Immature natural killer cell (primary cell): ENCODE measurements at regions not wholly inside any gene's neighbourhood (a gene's known extent, or its start where the extent isn't known, plus 50 kb on each side); places are given as distances from the start of the nearest gene placed in this dataset.

Experiments
- DNase-seq, 3 donors: peaks; one replicate each; pipeline ENCODE4 v3.0.0; 2022; ENCODE audit warnings: mixed read lengths in 1 of 3
- H3K27ac Mint-ChIP-seq, 6 donors: one replicate each; pipeline ENCODE4 v1.8.0; 2020; ENCODE audit warnings: mixed read lengths in 6 of 6, mild to moderate bottlenecking in 5 of 6, inconsistent platforms in 4 of 6, moderate library complexity in 3 of 6
- H3K27me3 Mint-ChIP-seq, 3 donors: one replicate each; pipeline ENCODE4 v1.8.0; 2020 to 2021; ENCODE audit warnings: low read depth in 3 of 3, mild to moderate bottlenecking in 3 of 3, mixed read lengths in 3 of 3, moderate library complexity in 3 of 3, inconsistent platforms in 1 of 3
- H3K36me3 Mint-ChIP-seq, 3 donors: one replicate each; pipeline ENCODE4 v1.8.0; 2020; ENCODE audit warnings: mixed read lengths in 3 of 3, inconsistent platforms in 2 of 3, mild to moderate bottlenecking in 2 of 3
- H3K4me1 Mint-ChIP-seq, 2 donors: one replicate each; pipeline ENCODE4 v1.8.0; 2020; ENCODE audit warnings: inconsistent platforms in 2 of 2, mild to moderate bottlenecking in 2 of 2, mixed read lengths in 2 of 2, moderate library complexity in 1 of 2
- H3K4me3 Mint-ChIP-seq, 5 donors: one replicate each; pipeline ENCODE4 v1.8.0; 2020; ENCODE audit warnings: mild to moderate bottlenecking in 5 of 5, mixed read lengths in 5 of 5, inconsistent platforms in 3 of 5, moderate library complexity in 3 of 5
- H3K9me3 Mint-ChIP-seq, 6 donors: one replicate each; pipeline ENCODE4 v1.8.0; 2020; ENCODE audit warnings: mild to moderate bottlenecking in 6 of 6, mixed read lengths in 6 of 6, inconsistent platforms in 4 of 6, moderate library complexity in 3 of 6

- Mint-ChIP-seq H3K9me3 (no peaks in the 10 kb centered on the region), H3K4me3 (no peak overlapping the region), H3K27ac (peak overlapping the region in 1 of 6 donors; percentile 19), H3K36me3 (peaks cover 0 to 4% (median 0%) of the 10 kb centered on the region in 3 donors), H3K4me1 (no peaks in the 10 kb centered on the region), H3K27me3 (peaks cover 3 to 10% (median 5%) of the 10 kb centered on the region in 3 donors)
- DNase-seq, result no peak
Measured at GRCh38 chr10:43958964-43959363, 310.3 kb upstream of the ZNF32 start.

GRCh38 chr10:43958071-43958432 lies 309.4 kb upstream of the ZNF32 start:
- Mint-ChIP-seq H3K27me3 (peaks cover 3 to 10% (median 5%) of the 10 kb centered on the region in 3 donors), H3K36me3 (peaks cover 0 to 4% (median 0%) of the 10 kb centered on the region in 3 donors), H3K4me3 (no peak overlapping the region), H3K4me1 (no peaks in the 10 kb centered on the region), H3K9me3 (peaks cover 0 to 3% (median 0%) of the 10 kb centered on the region in 6 donors), H3K27ac (no peak overlapping the region)
- DNase-seq, result no peak

GRCh38 chr10:43957267-43958070 lies 308.8 kb upstream of the ZNF32 start:
- DNase-seq, result no peak
- Mint-ChIP-seq H3K36me3 (peaks cover 0 to 4% (median 0%) of the 10 kb centered on the region in 3 donors), H3K4me1 (no peaks in the 10 kb centered on the region), H3K4me3 (no peak overlapping the region), H3K27ac (no peak overlapping the region), H3K27me3 (peaks cover 3 to 10% (median 5%) of the 10 kb centered on the region in 3 donors), H3K9me3 (peaks cover 0 to 6% (median 0%) of the 10 kb centered on the region in 6 donors)

GRCh38 chr10:43955978-43956377 lies 307.3 kb upstream of the ZNF32 start:
- peaks cover 0 to 6% (median 0%) of the 10 kb centered on the region in 6 donors for H3K9me3 Mint-ChIP-seq
- H3K4me1 Mint-ChIP-seq, result no peaks in the 10 kb centered on the region
- H3K36me3 Mint-ChIP-seq, result no peaks in the 10 kb centered on the region
- H3K27me3 Mint-ChIP-seq, result peaks cover 5 to 10% (median 5%) of the 10 kb centered on the region in 3 donors
- no peak overlapping the region for H3K27ac Mint-ChIP-seq
- H3K4me3 Mint-ChIP-seq, result no peak overlapping the region
- DNase-seq, result no peak

GRCh38 chr10:43955002-43955596 lies 306.4 kb upstream of the ZNF32 start:
- Mint-ChIP-seq H3K9me3 (peaks cover 0 to 6% (median 0%) of the 10 kb centered on the region in 6 donors), H3K27me3 (peaks cover 5 to 14% (median 6%) of the 10 kb centered on the region in 3 donors), H3K27ac (no peak overlapping the region), H3K36me3 (no peaks in the 10 kb centered on the region), H3K4me3 (no peak overlapping the region), H3K4me1 (no peaks in the 10 kb centered on the region)
- DNase-seq, result no peak

GRCh38 chr10:43953672-43954071 lies 305.0 kb upstream of the ZNF32 start:
- H3K4me3 Mint-ChIP-seq, result no peak overlapping the region
- H3K27me3 Mint-ChIP-seq, result peaks cover 5 to 10% (median 9%) of the 10 kb centered on the region in 3 donors
- DNase-seq, result no peak
- no peak overlapping the region for H3K27ac Mint-ChIP-seq
- no peaks in the 10 kb centered on the region for H3K4me1 Mint-ChIP-seq
- H3K9me3 Mint-ChIP-seq, result peaks cover 0 to 6% (median 0%) of the 10 kb centered on the region in 6 donors
- H3K36me3 Mint-ChIP-seq, result no peaks in the 10 kb centered on the region

- Mint-ChIP-seq H3K27me3 (peaks cover 5 to 13% (median 7%) of the 10 kb centered on the region in 3 donors), H3K36me3 (no peaks in the 10 kb centered on the region), H3K4me3 (no peak overlapping the region), H3K9me3 (peaks cover 0 to 6% (median 0%) of the 10 kb centered on the region in 6 donors), H3K4me1 (no peaks in the 10 kb centered on the region), H3K27ac (no peak overlapping the region)
- no peak for DNase-seq
Measured at GRCh38 chr10:43952760-43953159, 304.1 kb upstream of the ZNF32 start.

GRCh38 chr10:43949351-43949750 lies 300.7 kb upstream of the ZNF32 start:
- Mint-ChIP-seq H3K36me3 (no peaks in the 10 kb centered on the region), H3K27ac (no peak overlapping the region), H3K4me3 (no peak overlapping the region), H3K27me3 (peaks cover 0 to 12% (median 9%) of the 10 kb centered on the region in 3 donors), H3K9me3 (peaks cover 0 to 6% (median 0%) of the 10 kb centered on the region in 6 donors), H3K4me1 (no peaks in the 10 kb centered on the region)
- no peak for DNase-seq

- Mint-ChIP-seq H3K27me3 (peaks cover 0 to 14% (median 14%) of the 10 kb centered on the region in 3 donors), H3K9me3 (peaks cover 0 to 3% (median 0%) of the 10 kb centered on the region in 6 donors), H3K4me3 (no peak overlapping the region), H3K4me1 (peaks cover 11 to 17% of the 10 kb centered on the region in 2 donors), H3K36me3 (no peaks in the 10 kb centered on the region), H3K27ac (no peak overlapping the region)
- no peak for DNase-seq
Measured at GRCh38 chr10:43946445-43946844, 297.8 kb upstream of the ZNF32 start.

GRCh38 chr10:43945908-43946307 lies 297.2 kb upstream of the ZNF32 start:
- Mint-ChIP-seq H3K27ac (no peak overlapping the region), H3K4me3 (no peak overlapping the region), H3K36me3 (no peaks in the 10 kb centered on the region), H3K9me3 (peaks cover 0 to 3% (median 0%) of the 10 kb centered on the region in 6 donors), H3K4me1 (peaks cover 11 to 17% of the 10 kb centered on the region in 2 donors), H3K27me3 (peaks cover 0 to 14% (median 14%) of the 10 kb centered on the region in 3 donors)
- DNase-seq, result no peak

- no peak overlapping the region for H3K27ac Mint-ChIP-seq
- no peaks in the 10 kb centered on the region for H3K36me3 Mint-ChIP-seq
- no peak overlapping the region for H3K4me3 Mint-ChIP-seq
- no peak for DNase-seq
- H3K27me3 Mint-ChIP-seq, result peaks cover 0 to 13% (median 11%) of the 10 kb centered on the region in 3 donors
- H3K4me1 Mint-ChIP-seq, result peaks cover 13 to 23% of the 10 kb centered on the region in 2 donors
- H3K9me3 Mint-ChIP-seq, result peaks cover 0 to 3% (median 0%) of the 10 kb centered on the region in 6 donors
Measured at GRCh38 chr10:43945094-43945730, 296.5 kb upstream of the ZNF32 start.

GRCh38 chr10:43944381-43945093 lies 295.9 kb upstream of the ZNF32 start:
- DNase-seq, result no peak
- Mint-ChIP-seq H3K4me3 (no peak overlapping the region), H3K27ac (no peak overlapping the region), H3K4me1 (peaks cover 19 to 30% of the 10 kb centered on the region in 2 donors), H3K9me3 (peaks cover 0 to 5% (median 0%) of the 10 kb centered on the region in 6 donors), H3K36me3 (no peaks in the 10 kb centered on the region), H3K27me3 (peaks cover 0 to 10% (median 8%) of the 10 kb centered on the region in 3 donors)

- Mint-ChIP-seq H3K27ac (peak overlapping the region in 1 of 6 donors; percentile 55), H3K9me3 (peaks cover 0 to 5% (median 0%) of the 10 kb centered on the region in 6 donors), H3K4me3 (no peak overlapping the region), H3K27me3 (peaks cover 0 to 10% (median 8%) of the 10 kb centered on the region in 3 donors), H3K36me3 (no peaks in the 10 kb centered on the region), H3K4me1 (peaks cover 19 to 32% of the 10 kb centered on the region in 2 donors)
- no peak for DNase-seq
Measured at GRCh38 chr10:43943818-43944360, 295.2 kb upstream of the ZNF32 start.
